ENCODE measurements at regions not wholly inside any gene's neighbourhood (a gene's known extent, or its start where the extent isn't known, plus 50 kb on each side); places are given as distances from the start of the nearest gene placed in this dataset.

- DNase-seq, result peak; percentile 86
Observed at GRCh38 chr6:30396833-30397479, 52.0 kb downstream of the RPP21 start.

- peak; percentile 35 for DNase-seq
Observed at GRCh38 chr6:30397697-30398096, 52.7 kb downstream of the RPP21 start.

- no peak for DNase-seq
Observed at GRCh38 chr6:30399390-30400058, 54.6 kb downstream of the RPP21 start.

- DNase-seq, result no peak
Observed at GRCh38 chr6:30405934-30406333, 61.0 kb downstream of the RPP21 start.

GRCh38 chr6:30409184-30409583 is 64.2 kb downstream of the RPP21 start:
- no peak for DNase-seq

DNA sequence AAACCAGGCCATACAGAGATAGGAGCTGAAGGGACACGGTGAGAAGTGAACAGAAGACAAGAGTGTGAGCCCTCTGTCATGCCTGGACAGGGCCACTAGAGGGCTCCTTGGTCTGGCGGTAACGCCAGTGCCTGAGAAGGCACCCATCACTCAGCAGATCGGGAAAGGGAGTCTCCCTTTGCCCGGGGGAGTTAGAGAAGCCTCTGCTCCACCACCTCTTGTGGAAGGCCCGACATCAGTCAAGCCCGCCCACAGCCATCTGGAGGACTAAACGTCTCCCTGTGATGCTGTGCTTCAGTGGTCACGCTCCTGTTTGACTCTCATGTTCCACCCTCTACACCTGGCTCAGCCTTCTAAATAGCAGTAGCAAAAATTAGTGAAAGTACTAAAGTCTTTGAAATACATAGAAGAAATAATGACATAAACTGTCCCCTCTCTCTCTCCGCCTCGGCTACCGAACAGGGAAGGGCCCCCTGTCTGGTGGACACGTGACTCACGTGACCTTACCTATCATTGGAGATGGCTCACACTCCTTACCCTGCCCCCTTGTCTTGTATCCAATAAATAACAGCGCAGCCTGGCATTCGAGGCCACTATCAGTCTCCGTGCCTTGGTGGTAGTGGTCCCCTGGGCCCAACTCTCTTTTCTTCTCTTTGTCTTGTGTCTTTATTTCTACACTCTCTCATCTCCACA is 66.7 kb downstream of the RPP21 start:
- peak; percentile 75 for DNase-seq

- DNase-seq, result no peak
Observed at GRCh38 chr6:30418448-30418847, 70.9 kb upstream of the HLA-E start.

- DNase-seq, result no peak
Observed at GRCh38 chr6:30424549-30424948, 64.8 kb upstream of the HLA-E start.

Measured in hematopoietic multipotent progenitor cell treated with erythropoietin and hydrocortisone succinate and interleukin-3 and kit ligand, for 4 days (in vitro differentiated cells).